GM18498 (cell line): ENCODE measurements at regions not wholly inside any gene's neighbourhood (a gene's known extent, or its start where the extent isn't known, plus 50 kb on each side); places are given as distances from the start of the nearest gene placed in this dataset.

Experiments used
- ATAC-seq: cut with Tn5 transposase; IDR thresholded peaks from one replicate; pipeline ENCODE4 v1.9.1; 2021; ENCODE audit warnings: mild to moderate bottlenecking, moderate library complexity; ENCODE audit not compliant: unreplicated experiment

DNA sequence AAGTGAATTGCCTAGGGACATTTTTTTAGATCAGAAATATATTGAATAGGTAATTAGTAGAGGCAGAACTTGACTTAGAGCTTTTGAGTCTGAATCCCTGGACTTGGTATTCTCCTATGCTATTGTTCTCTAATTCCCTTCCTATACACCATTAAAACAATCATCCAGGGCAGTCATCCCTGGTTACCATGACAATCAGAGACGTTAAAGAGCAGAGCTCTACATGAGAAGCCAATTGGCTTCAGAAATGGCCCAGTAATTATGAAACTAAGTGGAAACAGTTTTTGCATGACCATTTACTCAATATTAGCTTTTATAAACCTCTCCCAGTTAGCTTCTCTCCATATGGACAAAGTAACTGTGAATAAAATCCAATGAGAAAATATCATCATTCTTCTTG, 182.1 kb upstream of the TP63 start:
- no peak for ATAC-seq

GRCh38 chr3:189455009-189455408, 176.2 kb upstream of the TP63 start:
- no peak for ATAC-seq

DNA sequence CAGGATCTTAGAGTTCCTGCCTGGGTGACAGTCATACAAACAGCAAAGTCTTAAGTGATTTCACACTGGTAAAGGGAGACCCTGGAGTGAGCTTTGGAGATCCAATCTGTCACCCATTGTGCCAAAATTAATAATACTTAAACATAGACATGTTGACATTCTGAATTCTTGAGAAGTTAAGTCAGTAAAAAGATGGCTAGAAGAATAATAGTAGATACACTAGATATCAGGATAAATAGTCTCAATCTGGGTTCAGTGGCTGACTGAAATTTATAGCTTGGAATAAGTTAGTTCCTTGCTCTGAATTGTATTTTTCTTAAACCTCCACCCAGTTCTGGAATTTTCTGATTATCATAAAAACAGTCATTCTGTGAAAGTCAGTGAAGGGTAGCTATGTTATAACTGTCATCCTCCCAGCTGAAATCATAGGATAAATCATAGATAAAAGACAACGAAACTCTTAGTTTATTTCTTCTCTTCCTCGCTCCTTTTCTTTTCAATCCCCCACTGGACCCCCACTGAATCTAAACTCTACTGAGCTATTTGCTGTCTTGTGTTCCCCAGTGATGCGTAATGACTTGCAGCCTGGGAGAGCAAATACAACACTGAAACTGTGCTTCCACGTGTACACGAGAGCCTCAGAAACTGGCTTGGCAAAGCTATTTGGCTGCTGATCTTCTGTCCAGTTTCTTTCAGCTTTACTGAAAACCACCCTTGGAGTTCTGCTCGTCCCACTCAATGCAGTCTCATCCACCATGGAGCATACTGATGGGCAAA, 175.4 kb upstream of the TP63 start:
- no peak for ATAC-seq

GRCh38 chr3:189457201-189457607, 174.0 kb upstream of the TP63 start:
- ATAC-seq: no peak

GRCh38 chr3:189457631-189458412, 173.4 kb upstream of the TP63 start:
- ATAC-seq: no peak

- ATAC-seq: no peak
Observed at GRCh38 chr3:189458528-189458927, 172.7 kb upstream of the TP63 start.

GRCh38 chr3:189459231-189459630, 172.0 kb upstream of the TP63 start:
- no peak for ATAC-seq

- no peak for ATAC-seq
Observed at GRCh38 chr3:189460511-189460910, 170.7 kb upstream of the TP63 start.

DNA sequence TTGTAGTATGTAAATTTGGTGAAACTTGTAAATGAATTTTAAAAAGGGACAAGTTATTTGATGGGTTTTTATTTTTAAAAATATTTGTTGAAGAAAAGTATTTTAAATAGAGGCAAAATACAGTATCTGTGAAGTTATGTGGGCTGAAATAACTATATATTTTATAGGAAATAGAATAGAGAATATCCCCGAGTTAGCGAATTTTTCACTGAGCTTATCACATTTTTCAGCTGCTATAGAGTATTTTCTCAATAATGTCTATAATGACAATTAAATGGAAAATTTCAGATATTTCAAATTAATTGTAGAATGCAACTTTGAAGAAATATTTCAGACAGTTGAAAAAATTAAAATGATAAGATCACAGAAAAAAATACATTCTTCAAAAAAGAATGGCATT, 166.4 kb upstream of the TP63 start:
- no peak for ATAC-seq

- ATAC-seq: no peak
Observed at GRCh38 chr3:189466004-189466403, 165.2 kb upstream of the TP63 start.

- no peak for ATAC-seq
Observed at GRCh38 chr3:189467451-189467850, 163.7 kb upstream of the TP63 start.

- ATAC-seq: no peak
Observed at GRCh38 chr3:189474944-189475343, 156.2 kb upstream of the TP63 start.

DNA sequence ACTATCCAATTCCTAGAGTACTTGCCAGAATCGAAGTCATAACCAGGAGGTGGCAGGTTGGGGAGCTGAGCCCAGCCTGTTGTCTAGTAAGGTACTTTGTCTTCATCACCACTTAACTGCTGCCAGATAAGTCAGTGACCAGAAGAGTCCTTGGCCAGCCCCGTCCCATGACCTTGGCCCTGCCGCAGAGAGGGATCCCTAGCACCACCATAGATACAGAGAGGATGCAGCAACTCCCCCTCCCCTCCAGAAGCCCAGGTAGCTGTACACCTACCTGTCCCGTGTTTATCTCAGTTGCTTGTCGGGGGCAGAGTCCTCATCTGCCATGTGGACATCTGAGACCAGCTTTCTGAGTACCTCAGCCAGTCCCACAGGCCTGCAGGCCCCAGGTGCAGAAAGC, 153.6 kb upstream of the TP63 start:
- ATAC-seq: no peak

DNA sequence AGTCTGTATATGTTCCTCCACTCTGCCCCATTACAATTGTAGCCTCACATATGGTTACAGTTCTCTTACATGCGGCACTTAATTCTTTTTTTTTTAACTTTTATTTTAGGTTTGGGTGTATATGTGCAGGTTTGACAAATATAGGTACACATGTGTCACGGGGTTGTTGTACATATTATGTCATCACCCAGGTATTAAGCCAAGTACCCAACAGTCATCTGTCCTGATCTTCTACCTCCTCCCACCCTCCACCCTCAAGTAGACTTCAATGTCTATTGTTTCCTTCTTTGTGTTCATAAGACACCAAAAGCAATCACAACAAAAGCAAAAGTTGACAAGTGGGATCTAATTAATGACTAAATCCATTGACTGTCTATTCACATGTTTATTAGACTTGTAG, 144.6 kb upstream of the TP63 start:
- ATAC-seq: no peak

GRCh38 chr3:189488241-189488767, 142.9 kb upstream of the TP63 start:
- no peak for ATAC-seq

DNA sequence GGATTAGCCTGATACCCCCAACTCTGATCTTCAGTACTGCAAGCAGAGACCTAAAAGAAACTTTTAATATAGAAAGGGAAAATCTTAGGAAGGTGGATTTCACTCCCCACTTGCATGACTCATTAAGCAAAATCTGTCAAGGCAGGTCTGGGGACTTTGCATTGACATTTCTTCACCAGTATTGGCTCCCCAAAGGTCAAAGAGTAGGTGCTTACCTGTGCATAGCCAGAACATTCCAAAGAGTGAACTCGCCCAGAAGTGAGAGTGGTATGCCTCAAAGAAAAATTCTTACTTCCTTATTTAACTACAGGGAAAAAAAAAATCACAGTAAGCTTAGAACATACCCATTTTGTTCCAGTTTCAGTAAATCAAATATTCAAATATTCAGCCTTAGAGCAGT, 140.9 kb upstream of the TP63 start:
- no peak for ATAC-seq

- no peak for ATAC-seq
Observed at GRCh38 chr3:189490749-189491148, 140.4 kb upstream of the TP63 start.

- no peak for ATAC-seq
Observed at GRCh38 chr3:189491831-189492230, 139.4 kb upstream of the TP63 start.

DNA sequence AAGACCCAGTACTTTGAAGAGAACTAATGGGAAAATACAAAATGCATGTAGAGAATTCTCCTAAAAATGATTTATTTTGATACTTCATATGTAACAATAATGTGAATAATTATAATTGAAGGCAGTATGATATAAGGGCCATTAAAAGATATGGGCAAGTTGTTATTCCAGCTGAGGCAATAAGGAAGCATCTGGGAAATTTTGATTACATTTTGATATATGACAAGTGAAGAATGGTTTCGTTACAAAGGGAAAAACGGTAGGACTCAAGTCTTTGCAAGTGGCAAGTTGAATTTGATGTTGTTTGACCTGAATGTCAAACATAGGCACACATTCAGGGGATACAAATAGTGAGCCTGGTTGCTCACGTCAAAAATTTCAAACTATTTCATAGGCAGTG, 137.9 kb upstream of the TP63 start:
- ATAC-seq: no peak

GRCh38 chr3:189494632-189495031, 136.6 kb upstream of the TP63 start:
- no peak for ATAC-seq

DNA sequence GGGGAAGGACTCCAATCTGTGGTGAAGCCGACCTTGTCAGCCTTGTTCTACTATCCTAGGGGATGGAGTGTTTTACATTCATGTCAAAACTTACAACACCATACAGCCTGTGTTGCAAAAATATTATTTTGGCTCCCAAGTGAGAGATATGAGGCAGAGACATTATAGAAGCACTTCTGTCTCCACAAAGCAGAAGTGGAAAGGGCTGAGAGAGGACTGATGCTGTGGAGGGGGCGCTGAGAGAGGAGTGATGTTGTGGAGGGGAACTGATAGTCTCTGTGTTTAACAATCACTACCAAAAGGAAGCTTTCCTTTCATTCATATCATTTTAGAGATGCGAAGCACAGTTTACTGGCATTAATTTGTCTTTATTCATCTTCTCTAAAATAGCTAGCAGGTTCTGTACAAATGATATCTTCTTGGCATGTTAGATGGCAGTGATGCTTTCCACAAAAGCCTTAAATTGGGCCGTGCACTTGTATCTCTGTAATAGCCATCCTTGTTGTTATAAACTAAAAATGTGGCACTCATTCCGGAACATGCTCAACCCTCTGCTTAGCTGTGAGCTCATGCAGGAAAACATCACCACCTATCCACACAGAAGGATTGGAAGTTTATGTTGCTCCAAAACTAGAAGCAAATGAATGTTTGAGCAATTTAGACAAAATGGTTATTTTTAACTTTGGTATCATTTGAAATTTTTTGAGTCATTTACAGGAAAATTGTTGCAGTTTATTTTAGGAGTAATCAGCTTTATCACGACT, 134.6 kb upstream of the TP63 start:
- no peak for ATAC-seq
